HUDEP-2 (cell line): ENCODE measurements at regions not wholly inside any gene's neighbourhood (a gene's known extent, or its start where the extent isn't known, plus 50 kb on each side); places are given as distances from the start of the nearest gene placed in this dataset.
"Not testable (repeated sequence)": the region's sequence is repeated elsewhere in the genome, so short reads cannot be mapped to it uniquely, and the experiment has no call there.

ENCODE experiments used
- DNase-seq, 76 experiments: peaks; one replicate each; lab custom pipeline; 2025; ENCODE audit not compliant: unreplicated experiment in 76 of 76; lab: John Stamatoyannopoulos, UW

DNA sequence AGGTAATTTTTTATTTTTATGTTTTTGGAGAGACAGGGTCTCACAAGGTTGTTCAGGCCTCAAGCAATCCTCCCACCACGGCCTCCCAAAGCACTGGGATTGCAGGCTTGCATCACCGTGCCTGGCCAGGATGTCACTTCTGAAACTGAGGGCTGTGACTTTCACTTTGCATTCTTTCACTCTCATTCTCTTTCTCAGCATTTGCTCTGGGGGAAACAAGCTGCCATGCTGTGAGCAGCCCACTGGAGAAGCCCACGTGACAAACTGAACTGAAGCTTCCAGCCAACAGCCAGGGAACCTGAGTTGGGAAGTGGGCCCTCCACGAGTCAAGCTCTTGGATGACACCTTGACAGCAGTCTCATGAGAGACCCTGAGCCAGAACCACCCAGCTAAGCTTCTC is 109.4 kb downstream of the C5orf15 start:
- DNase-seq, result no peak

DNA sequence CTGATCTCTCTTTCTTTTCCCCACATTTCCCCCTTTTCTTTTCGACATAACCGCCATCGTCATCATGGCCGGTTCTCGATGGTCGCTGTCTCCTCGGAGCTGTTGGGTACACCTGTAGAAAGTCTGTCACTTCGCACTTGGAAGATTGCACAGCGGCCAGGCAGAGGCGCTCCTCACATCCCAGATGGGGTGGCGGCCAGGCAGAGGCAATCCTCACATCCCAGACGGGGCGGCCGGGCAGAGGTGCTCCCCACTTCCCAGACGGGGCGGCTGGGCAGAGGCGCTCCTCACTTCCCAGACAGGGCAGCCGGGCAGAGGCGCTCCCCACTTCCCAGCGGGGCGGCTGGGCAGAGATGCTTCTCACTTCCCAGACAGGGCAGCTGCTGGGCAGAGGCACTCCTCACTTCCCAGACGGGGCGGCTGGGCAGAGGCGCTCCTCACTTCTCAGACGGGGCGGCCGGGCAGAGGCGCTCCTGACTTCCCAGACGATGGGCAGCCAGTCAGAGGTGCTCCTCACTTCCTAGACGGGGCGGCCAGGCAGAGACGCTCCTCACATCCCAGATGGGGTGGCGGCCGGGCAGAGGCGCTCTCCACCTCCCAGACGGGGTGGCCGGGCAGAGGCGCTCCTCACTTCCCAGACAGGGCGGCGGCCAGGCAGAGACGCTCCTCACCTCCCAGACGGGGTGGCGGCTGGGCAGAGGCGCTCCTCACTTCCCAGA is 110.7 kb downstream of the C5orf15 start:
- not testable (repeated sequence) for DNase-seq

DNA sequence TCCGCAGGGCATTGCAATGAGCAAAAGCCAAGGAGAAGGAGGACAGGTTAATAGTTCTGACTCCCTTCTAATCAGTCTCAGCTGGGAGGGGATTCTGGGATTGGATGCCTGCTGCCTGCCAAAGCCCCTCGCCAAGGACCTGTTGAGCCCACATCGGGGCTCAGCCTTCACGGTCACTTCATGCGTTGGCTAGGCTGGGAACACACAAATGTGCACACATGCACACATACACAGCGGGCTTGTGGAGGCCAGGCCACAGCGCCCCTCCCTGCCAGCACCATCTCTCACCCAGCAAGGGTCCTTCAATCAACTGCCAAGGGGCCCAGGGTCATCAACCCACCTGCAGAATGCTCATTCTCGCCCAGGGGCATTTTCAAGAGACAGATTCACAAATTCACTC is 113.9 kb downstream of the C5orf15 start:
- DNase-seq, result no peak

- no peak for DNase-seq
Observed at GRCh38 chr5:133853646-133854365, 114.6 kb downstream of the C5orf15 start.

DNA sequence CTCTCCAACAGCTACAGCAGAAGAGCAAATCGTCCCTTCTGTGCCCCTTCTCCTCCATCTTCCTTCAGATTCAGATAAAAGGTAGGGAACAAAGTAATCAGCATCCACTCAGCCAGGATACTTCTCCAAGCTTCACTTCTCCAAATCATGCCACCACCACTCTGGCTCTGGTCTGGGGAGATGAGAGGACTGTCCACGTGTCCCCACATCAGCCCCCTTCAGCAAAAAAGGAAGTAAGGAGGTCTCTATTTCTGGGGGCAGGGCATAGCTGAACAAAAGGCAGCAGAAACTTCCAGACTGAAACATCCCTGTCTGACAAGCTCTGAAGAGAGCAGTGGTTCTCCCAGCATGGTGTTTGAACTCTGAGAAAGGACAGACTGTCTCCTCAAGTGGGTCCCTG is 116.9 kb downstream of the C5orf15 start:
- DNase-seq, result no peak

DNA sequence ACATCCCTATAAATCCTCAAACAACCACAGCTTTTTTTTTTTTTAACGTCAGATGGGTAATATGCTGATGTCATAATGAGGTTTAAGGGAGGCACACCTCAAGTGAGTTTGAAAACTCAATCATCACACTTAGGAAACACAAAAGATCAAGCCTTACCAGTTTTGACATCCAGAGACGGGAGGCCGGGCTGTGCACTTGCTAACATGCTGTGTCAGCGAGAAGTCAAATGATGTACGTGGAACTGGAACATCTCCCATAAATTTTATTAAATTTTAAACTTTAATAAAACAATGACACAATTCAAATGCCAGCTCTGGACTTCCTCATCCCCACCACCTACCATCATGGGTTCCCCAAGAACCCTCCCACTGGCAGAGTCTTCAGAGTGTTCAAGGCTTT is 117.6 kb downstream of the C5orf15 start:
- no peak for DNase-seq

- no peak for DNase-seq
Observed at GRCh38 chr5:133849116-133849515, 119.3 kb downstream of the C5orf15 start.

- no peak for DNase-seq
Observed at GRCh38 chr5:133848341-133848811, 120.0 kb downstream of the C5orf15 start.

DNA sequence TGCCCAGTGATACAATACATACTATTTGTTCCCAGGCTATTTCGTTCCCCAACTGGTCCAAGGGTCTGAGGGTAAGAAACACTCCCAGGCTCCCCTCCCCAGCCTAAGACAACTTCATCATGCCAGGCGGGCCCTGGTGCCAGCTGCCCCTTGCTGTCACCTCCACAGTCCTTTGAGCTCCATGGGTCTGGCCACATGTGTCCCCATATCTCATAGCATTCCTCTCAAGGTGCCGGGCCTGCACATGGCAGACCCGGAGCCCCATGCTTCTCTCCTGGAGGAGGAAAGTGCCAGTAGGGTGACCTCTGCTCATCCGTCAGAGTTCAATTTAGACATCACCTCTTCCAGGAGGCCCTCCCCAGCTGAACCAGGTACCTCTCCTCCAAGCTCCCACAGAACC is 120.5 kb downstream of the C5orf15 start:
- no peak for DNase-seq

- DNase-seq, result no peak
Observed at GRCh38 chr5:133847301-133847700, 121.1 kb downstream of the C5orf15 start.

DNA sequence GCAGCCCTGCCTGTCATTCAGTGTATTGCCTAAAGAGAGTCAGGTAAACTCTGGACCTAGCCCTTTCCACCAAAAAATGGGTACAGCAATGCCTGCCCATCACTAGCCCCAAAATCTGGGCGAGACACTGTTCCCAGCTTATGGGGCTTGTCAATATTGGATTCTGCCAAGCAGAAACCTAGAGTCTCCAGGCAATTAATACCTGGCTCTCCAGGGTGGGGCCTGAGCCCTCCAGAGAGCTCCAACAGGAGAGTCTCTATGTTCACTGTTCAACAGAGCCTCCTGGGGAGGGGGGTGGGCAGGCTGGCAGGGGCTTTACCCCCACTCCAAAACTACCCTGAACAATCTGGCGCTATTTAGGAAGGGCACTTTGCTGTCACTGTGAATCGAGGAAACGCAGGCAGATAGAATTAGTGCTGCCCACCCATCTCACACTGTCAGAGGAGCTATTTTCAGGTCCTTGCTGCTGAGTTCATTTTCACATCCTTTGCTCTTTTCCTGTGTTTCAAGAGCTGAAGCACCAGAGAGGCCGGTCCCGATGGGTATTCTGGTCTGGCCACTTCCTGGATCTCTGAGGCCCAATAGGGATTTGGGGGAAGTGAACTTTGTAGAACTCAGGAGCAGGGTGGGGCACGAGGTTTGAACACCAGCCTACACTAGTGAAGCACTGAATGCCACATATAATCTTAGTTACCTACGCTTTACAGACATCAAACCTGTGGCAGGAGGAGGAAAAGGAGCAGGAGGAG is 121.8 kb downstream of the C5orf15 start:
- no peak for DNase-seq

GRCh38 chr5:133845271-133845670 is 123.2 kb downstream of the C5orf15 start:
- no peak for DNase-seq

DNA sequence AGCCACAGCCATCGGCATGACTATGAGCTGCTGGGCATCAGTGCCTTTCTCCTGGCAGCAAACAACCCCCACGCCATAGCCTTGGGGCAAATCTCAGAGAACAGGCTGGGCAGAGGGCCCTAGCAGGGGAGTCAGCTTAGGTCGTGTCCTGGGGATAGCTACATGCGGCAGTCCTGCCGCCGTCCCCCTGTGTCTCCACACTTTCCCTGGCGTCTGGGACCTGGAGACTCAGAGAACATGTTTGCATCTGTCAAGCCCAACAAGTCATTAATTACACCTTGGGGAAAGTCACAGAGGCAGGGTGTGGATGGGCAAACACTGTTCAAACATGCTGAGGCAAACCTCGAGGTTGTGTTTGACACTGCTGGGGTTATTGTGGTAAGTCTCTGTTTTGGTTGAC is 123.6 kb downstream of the C5orf15 start:
- DNase-seq, result no peak

DNA sequence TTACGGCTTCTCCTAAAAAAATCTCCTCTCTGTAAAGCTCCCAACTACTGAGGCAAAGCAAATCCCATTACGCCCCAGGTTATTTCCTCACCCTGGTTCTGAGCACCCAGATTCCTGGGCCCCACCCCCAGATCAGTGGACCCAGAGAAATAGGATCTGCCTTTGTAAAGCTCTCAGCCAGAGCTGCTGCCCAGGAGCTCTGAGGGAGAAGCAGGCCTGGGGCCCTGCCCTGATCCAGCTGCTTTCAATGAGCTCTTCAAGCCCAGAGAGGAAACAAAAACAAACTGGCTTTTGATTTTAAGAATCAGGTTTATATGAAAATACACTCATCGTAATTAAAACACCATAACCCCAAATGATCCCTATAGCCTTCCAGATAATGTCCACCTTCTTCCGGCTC is 124.5 kb downstream of the C5orf15 start:
- DNase-seq, result no peak

GRCh38 chr5:133842846-133843611 is 125.4 kb downstream of the C5orf15 start:
- no peak for DNase-seq

DNA sequence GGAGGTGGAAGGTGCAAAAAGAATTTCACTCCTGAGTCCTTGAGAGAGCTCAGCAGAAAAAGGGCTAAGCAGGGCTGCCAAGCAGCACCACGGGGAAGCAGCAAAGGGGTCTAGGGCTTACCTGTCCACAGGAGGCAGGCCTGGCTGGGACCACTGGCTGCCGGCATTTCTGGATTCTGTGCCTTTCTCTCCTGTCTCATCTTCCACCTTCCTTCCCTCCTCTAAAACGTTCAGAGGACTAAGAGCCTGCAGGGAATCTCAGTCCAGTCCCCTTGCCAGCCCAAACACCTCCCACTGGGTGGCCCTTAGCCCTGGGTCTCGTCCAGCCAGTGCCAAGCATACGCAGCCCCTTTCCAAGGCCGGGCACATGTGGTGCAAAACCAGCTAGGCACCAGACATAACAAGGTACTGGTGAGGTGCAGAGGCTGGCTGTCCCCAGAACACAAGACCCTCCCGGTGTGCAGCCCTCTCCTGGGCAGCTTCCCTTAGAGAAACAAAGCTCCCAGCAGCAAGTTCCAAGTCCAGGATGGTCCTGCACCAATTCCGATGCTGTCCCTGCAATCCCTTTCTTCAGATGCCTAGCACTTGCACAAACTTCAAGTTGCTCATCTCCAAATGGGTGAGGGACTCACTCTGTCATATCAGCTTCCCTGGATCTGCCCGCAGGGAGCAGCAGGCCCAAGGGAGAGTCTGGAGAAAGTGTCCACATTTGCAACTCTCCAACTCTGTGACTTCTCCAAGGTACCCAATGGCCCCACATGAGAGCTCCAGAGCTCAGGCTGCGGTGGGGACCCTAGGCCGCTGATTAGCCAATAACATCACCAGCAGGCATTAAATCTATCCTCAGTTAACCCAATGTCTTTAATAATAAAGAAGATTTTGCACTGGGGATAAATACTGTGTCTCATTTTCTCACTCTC is 126.3 kb downstream of the C5orf15 start:
- DNase-seq, result no peak

DNA sequence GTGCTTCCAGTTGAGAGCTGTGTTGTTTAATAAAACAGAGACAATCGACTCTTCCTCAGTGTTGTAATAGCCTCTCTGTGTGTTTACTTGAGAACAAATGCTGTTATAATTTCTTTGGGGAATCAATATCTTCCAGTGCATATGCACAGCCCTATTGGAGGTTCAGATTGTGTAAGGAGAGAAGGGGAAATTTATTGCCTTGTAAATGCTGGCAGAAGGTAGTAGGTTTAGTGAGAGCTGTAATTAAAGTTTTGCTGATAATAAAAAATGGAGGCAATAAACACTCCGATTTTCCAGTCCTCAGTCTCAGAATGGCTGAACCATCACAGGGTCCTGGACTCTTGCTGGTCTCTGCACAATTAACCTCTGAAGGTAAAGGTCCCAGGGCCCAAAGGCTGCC is 128.3 kb downstream of the C5orf15 start:
- DNase-seq, result no peak

- no peak for DNase-seq
Observed at GRCh38 chr5:133839721-133840120, 128.7 kb downstream of the C5orf15 start.

- DNase-seq, result no peak
Observed at GRCh38 chr5:133839090-133839489, 129.3 kb downstream of the C5orf15 start.

GRCh38 chr5:133838286-133838685 is 130.1 kb downstream of the C5orf15 start:
- DNase-seq, result no peak
